ENCODE measurements at regions not wholly inside any gene's neighbourhood (a gene's known extent, or its start where the extent isn't known, plus 50 kb on each side); places are given as distances from the start of the nearest gene placed in this dataset.

DNA sequence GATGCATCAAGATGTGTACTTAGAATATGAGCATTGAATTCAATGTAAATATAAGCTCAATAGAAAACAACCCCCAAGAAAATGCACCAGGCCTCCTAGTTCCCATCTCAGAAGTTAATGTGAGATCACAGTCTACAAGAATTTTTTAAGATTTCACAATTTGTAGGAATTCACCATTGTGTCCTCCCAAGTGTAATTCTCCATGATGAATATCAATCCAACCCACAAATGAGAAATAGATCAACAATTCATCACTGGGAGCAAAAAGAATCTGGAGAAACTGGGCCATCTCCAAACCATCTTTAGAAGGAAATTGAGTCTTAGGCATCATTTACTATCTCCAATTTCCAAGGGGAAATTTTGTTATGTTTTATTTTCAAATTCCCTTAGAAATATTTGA lies 310.5 kb upstream of the GOT2 start:
- TF ChIP-seq, protein P1, sequence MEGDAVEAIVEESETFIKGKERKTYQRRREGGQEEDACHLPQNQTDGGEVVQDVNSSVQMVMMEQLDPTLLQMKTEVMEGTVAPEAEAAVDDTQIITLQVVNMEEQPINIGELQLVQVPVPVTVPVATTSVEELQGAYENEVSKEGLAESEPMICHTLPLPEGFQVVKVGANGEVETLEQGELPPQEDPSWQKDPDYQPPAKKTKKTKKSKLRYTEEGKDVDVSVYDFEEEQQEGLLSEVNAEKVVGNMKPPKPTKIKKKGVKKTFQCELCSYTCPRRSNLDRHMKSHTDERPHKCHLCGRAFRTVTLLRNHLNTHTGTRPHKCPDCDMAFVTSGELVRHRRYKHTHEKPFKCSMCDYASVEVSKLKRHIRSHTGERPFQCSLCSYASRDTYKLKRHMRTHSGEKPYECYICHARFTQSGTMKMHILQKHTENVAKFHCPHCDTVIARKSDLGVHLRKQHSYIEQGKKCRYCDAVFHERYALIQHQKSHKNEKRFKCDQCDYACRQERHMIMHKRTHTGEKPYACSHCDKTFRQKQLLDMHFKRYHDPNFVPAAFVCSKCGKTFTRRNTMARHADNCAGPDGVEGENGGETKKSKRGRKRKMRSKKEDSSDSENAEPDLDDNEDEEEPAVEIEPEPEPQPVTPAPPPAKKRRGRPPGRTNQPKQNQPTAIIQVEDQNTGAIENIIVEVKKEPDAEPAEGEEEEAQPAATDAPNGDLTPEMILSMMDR (conservative IDR thresholded peaks at IDR 0.05; ENCODE audit: low read depth, low read length), result no peak
- TF ChIP-seq EZH2 (IDR thresholded peaks at IDR 0.05; ENCODE audit: low read length, unreplicated experiment), result no peak

All from PC-3 (cell line).